HepG2 (cell line): ENCODE measurements at regions not wholly inside any gene's neighbourhood (a gene's known extent, or its start where the extent isn't known, plus 50 kb on each side); places are given as distances from the start of the nearest gene placed in this dataset.

Source experiments
- ATAC-seq: fragments of 200-7000 bp; cut with Tn5 transposase; 3 replicates; pipeline ENCODE4 v1.9.1; 2020; ENCODE audit warnings: mild to moderate bottlenecking, moderate library complexity
- BruUV-seq: library from RNA; stranded (reverse); fragments of 400-500 nt; replicated peaks from 2 replicates; lab custom pipeline; 2021; lab: Mats Ljungman, UMichigan
- CTCF ChIA-PET: fragments of 300-600 bp; formaldehyde crosslinking; extraction: SDS; loops from one replicate; lab custom pipeline; 2021; ENCODE audit warnings: low total read pairs, inconsistent platforms, low intra/inter-chr PET ratio; lab: Yijun Ruan, JAX
- POLR2A ChIA-PET: fragments of 350-600 bp; sonication (Branson Sonifier 250); formaldehyde crosslinking; loops from one replicate; lab custom pipeline; 2020; ENCODE audit warnings: antibody characterized with exemption, inconsistent platforms; lab: Yijun Ruan, JAX
- DNase-seq: peaks from one replicate; pipeline ENCODE4 v3.0.0-alpha.2; 2015; ENCODE audit warnings: low spot score
- FAIRE-seq: peaks from 3 replicates; lab custom pipeline; 2011; peaks lifted over from hg19 to GRCh38; lab: Jason Lieb, UNC
- H2AFZ ChIP-seq: one replicate; pipeline ENCODE4 v1.6.1; 2011; ENCODE audit warnings: low read length, inconsistent platforms
- H3K27ac ChIP-seq: fragments of 300-600 bp; 3 replicates; pipeline ENCODE4 v1.8.0; 2011; ENCODE audit warnings: mixed run types, mild to moderate bottlenecking, mixed read lengths, low read length, inconsistent platforms; ENCODE audit not compliant: insufficient read depth; ENCODE audit errors: extremely low read length
- H3K27me3 ChIP-seq, 2 experiments: fragments of 200-600 bp in 1 of 2; 2 replicates in 1 of 2; 3 replicates in 1 of 2; pipeline versions ENCODE4 v1.6.0 to v1.8.0; 2011; ENCODE audit warnings: low read length in 2 of 2, mild to moderate bottlenecking in 2 of 2, moderate library complexity in 2 of 2, inconsistent platforms in 1 of 2; ENCODE audit not compliant: insufficient read depth in 2 of 2, control insufficient read depth in 1 of 2
- H3K36me3 ChIP-seq, 2 experiments: fragments of 200-600 bp in 1 of 2; replicated peaks in 1 of 2; 2 replicates in 1 of 2; 3 replicates in 1 of 2; pipeline versions ENCODE4 v1.5.1 to v1.8.0; 2011; ENCODE audit warnings: low read length in 2 of 2, inconsistent platforms in 1 of 2; ENCODE audit not compliant: insufficient read depth in 2 of 2, control insufficient read depth in 1 of 2
- H3K4me1 ChIP-seq: 2 replicates; pipeline ENCODE4 v1.5.1; 2012; ENCODE audit warnings: low read length, inconsistent platforms; ENCODE audit not compliant: insufficient read depth
- H3K4me2 ChIP-seq: 2 replicates; pipeline ENCODE4 v1.6.0; 2011; ENCODE audit warnings: low read depth, low read length, inconsistent platforms
- H3K4me3 ChIP-seq, 3 experiments: fragments of 200-600 bp in 1 of 3; sonication (generic), shearing (Covaris generic) in 1 of 3; replicated peaks in 1 of 3; 2 replicates each; pipeline ENCODE4 v1.5.1; 2011 to 2016; ENCODE audit warnings: low read length in 3 of 3, inconsistent platforms in 2 of 3, low read depth in 2 of 3, mild to moderate bottlenecking in 2 of 3, control low read depth in 1 of 3, mixed read lengths in 1 of 3; ENCODE audit not compliant: insufficient read depth in 1 of 3
- H3K79me2 ChIP-seq: one replicate; pipeline ENCODE4 v1.6.1; 2011; ENCODE audit warnings: low read length, inconsistent platforms; ENCODE audit not compliant: insufficient read depth
- H3K9ac ChIP-seq: 2 replicates; pipeline ENCODE4 v1.6.0; 2011; ENCODE audit warnings: mild to moderate bottlenecking, low read depth, low read length, inconsistent platforms; ENCODE audit not compliant: insufficient read depth
- H3K9me3 ChIP-seq: 2 replicates; pipeline ENCODE4 v1.5.1; 2012; ENCODE audit warnings: mild to moderate bottlenecking, low read length
- H4K20me1 ChIP-seq: 2 replicates; pipeline ENCODE4 v1.6.0; 2011; ENCODE audit warnings: inconsistent platforms, mild to moderate bottlenecking, low read length, moderate library complexity; ENCODE audit not compliant: insufficient read depth
- DPF2 ChIP-seq: sonication (generic); formaldehyde crosslinking; IDR thresholded peaks from 2 replicates; pipeline ENCODE4 v1.4.0; 2020; ENCODE audit warnings: mild to moderate bottlenecking, low read depth, missing genetic modification reagents, borderline replicate concordance
- FIP1L1 ChIP-seq: fragments of 200-400 bp; formaldehyde crosslinking; IDR thresholded peaks from 2 replicates; pipeline ENCODE4 v1.6.1; 2018; ENCODE audit warnings: low read depth, mild to moderate bottlenecking, low read length, moderate library complexity, borderline replicate concordance; ENCODE audit not compliant: insufficient read depth
- FOSL1 ChIP-seq: sonication (generic); formaldehyde crosslinking; IDR thresholded peaks from 2 replicates; pipeline ENCODE4 v1.9.0; 2021; ENCODE audit warnings: missing genetic modification reagents, borderline replicate concordance
- HOXA3 ChIP-seq: sonication (generic); formaldehyde crosslinking; IDR thresholded peaks from 2 replicates; pipeline ENCODE4 v1.5.0; 2020; ENCODE audit warnings: missing genetic modification reagents
- MAFK ChIP-seq, 2 experiments: IDR thresholded peaks in 1 of 2; conservative IDR thresholded peaks in 1 of 2; 2 replicates each; pipeline ENCODE4 v1.6.1; 2011; ENCODE audit warnings: improper control_type of control experiment in 2 of 2, low read length in 2 of 2
- MTF2 ChIP-seq: sonication (generic); formaldehyde crosslinking; IDR thresholded peaks from 2 replicates; pipeline ENCODE4 v1.5.0; 2020; ENCODE audit warnings: missing genetic modification reagents, borderline replicate concordance
- PLRG1 ChIP-seq: fragments of 450-650 bp; conservative IDR thresholded peaks from 2 replicates; pipeline ENCODE4 v1.6.1; 2016
- RARA ChIP-seq: IDR thresholded peaks from 2 replicates; pipeline ENCODE4 v1.6.1; 2016; ENCODE audit warnings: missing genetic modification reagents, missing compliant biosample characterization
- RORA ChIP-seq: sonication (generic); formaldehyde crosslinking; IDR thresholded peaks from 2 replicates; pipeline ENCODE4 v1.5.0; 2020; ENCODE audit warnings: mild to moderate bottlenecking, missing genetic modification reagents, moderate library complexity
- SYNCRIP ChIP-seq: fragments of 200-400 bp; formaldehyde crosslinking; IDR thresholded peaks from 2 replicates; pipeline ENCODE4 v1.6.1; 2018; ENCODE audit warnings: mild to moderate bottlenecking, low read depth, low read length; ENCODE audit not compliant: insufficient read depth
- TGIF2 ChIP-seq: IDR thresholded peaks from 2 replicates; pipeline ENCODE4 v1.6.1; 2016; ENCODE audit warnings: control low read depth, missing compliant biosample characterization
- ZBTB21 ChIP-seq: sonication (generic); formaldehyde crosslinking; IDR thresholded peaks from 2 replicates; pipeline ENCODE4 v1.4.0; 2020; ENCODE audit warnings: missing genetic modification reagents
- ZNF329 ChIP-seq: sonication (generic); formaldehyde crosslinking; IDR thresholded peaks from 2 replicates; pipeline ENCODE4 v1.9.0; 2021; ENCODE audit warnings: low read depth, mild to moderate bottlenecking, missing genetic modification reagents
- ZNF383 ChIP-seq: sonication (generic); formaldehyde crosslinking; IDR thresholded peaks from 2 replicates; pipeline ENCODE4 v1.4.0; 2020; ENCODE audit warnings: missing genetic modification reagents, mild to moderate bottlenecking, borderline replicate concordance
- ZNF557 ChIP-seq: sonication (generic); formaldehyde crosslinking; IDR thresholded peaks from 2 replicates; pipeline ENCODE4 v1.4.0; 2020; ENCODE audit warnings: missing genetic modification reagents
- ZNF776 ChIP-seq: sonication (generic); formaldehyde crosslinking; IDR thresholded peaks from 2 replicates; pipeline ENCODE4 v1.4.0; 2020; ENCODE audit warnings: mild to moderate bottlenecking, missing genetic modification reagents
- WGBS: methylation state at CpG from one replicate; pipeline ENCODE4 v1.1.6; 2017; ENCODE audit warnings: low lambda C conversion rate; 5-methylcytosine and 5-hydroxymethylcytosine counted together
- in situ Hi-C: cut with HindIII; loops from 2 replicates; pipeline ENCODE4 v1.10.0; 2017; ENCODE audit warnings: low pct_unique_long_range_greater_than_20kb; ENCODE audit not compliant: extremely low pct_ligation_motif_present
- intact Hi-C: fragments of 100-400 bp; cut with micrococcal nuclease; formaldehyde crosslinking; loops from one replicate; pipeline ENCODE4 v1.10.0; 2022; ENCODE audit not compliant: unreplicated experiment
- TF ChIP-seq, protein P1 (sequence below): IDR thresholded peaks from 2 replicates; pipeline ENCODE4 v1.6.1; 2016; ENCODE audit warnings: missing compliant biosample characterization, missing genetic modification reagents, borderline replicate concordance

GRCh38 chr9:16329671-16330113 is 540.8 kb downstream of the BNC2 start:
- ATAC-seq (no peak), DNase-seq (no peak), FAIRE-seq (no peak)
- Histone ChIP-seq H3K9ac (no peak overlapping the region), H3K27ac (no peak overlapping the region), H3K27me3 (no peaks in the 10 kb centered on the region), H3K9me3 (no peaks in the 10 kb centered on the region), H3K79me2 (no peaks in the 10 kb centered on the region), H3K4me3 (no peak overlapping the region), H3K4me2 (no peak overlapping the region), H4K20me1 (no peaks in the 10 kb centered on the region), H3K4me1 (no peaks in the 10 kb centered on the region), H2AFZ (no peak overlapping the region), H3K36me3 (no peaks in the 10 kb centered on the region)
- no TSS peak for BruUV-seq
- TF ChIP-seq ZBTB21 (CRISPR knock-in tag) = no peak
- TF ChIP-seq TGIF2 (CRISPR knock-in tag) = no peak
- TF ChIP-seq HOXA3 = no peak
- no peak for TF ChIP-seq DPF2 (CRISPR knock-in tag)
- 9% methylated on average over 6 of the region's 9 CpGs for WGBS
- intact Hi-C loops = no loop called here
- CTCF ChIA-PET = no interaction called here
- in situ Hi-C loops = no loop called here
- POLR2A ChIA-PET = no interaction called here

GRCh38 chr9:16331031-16331430 is 539.4 kb downstream of the BNC2 start:
- intact Hi-C loops (no loop called here), in situ Hi-C loops (no loop called here)
- H3K36me3 ChIP-seq = no peaks in the 10 kb centered on the region
- no TSS peak for BruUV-seq
- ATAC-seq = no peak
- POLR2A ChIA-PET = no interaction called here
- H3K27me3 ChIP-seq = no peaks in the 10 kb centered on the region
- no peak overlapping the region for H3K4me2 ChIP-seq
- no peak for FAIRE-seq
- H3K4me1 ChIP-seq = no peaks in the 10 kb centered on the region
- 0% methylated on average over 1 of the region's 2 CpGs for WGBS
- H3K9me3 ChIP-seq = no peaks in the 10 kb centered on the region
- H3K79me2 ChIP-seq = no peaks in the 10 kb centered on the region
- CTCF ChIA-PET = no interaction called here
- DNase-seq = no peak
- no peak overlapping the region for H2AFZ ChIP-seq
- H3K9ac ChIP-seq = no peak overlapping the region
- TF ChIP-seq SYNCRIP (no peak), ZNF383 (no peak), RORA (CRISPR knock-in tag) (no peak), ZNF329 (CRISPR knock-in tag) (no peak), FIP1L1 (no peak), MTF2 (CRISPR knock-in tag) (no peak), ZNF776 (CRISPR knock-in tag) (no peak), FOSL1 (CRISPR knock-in tag) (no peak), RARA (CRISPR knock-in tag) (no peak), PLRG1 (no peak), ZNF557 (CRISPR knock-in tag) (no peak), MAFK (conservative IDR thresholded peaks at IDR 0.05 in 1 of 2, IDR thresholded peaks at IDR 0.05 in 1 of 2; ENCODE audit: low read length in 2 of 2) (no peak)
- TF ChIP-seq, protein P1, sequence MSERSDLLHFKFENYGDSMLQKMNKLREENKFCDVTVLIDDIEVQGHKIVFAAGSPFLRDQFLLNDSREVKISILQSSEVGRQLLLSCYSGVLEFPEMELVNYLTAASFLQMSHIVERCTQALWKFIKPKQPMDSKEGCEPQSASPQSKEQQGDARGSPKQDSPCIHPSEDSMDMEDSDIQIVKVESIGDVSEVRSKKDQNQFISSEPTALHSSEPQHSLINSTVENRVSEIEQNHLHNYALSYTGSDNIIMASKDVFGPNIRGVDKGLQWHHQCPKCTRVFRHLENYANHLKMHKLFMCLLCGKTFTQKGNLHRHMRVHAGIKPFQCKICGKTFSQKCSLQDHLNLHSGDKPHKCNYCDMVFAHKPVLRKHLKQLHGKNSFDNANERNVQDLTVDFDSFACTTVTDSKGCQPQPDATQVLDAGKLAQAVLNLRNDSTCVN (CRISPR knock-in tag) = no peak
- TF ChIP-seq, all 625 proteins: peak for 0
- no peaks in the 10 kb centered on the region for H4K20me1 ChIP-seq
- H3K27ac ChIP-seq = no peak overlapping the region
- no peak overlapping the region for H3K4me3 ChIP-seq
